ENCODE measurements at regions not wholly inside any gene's neighbourhood (a gene's known extent, or its start where the extent isn't known, plus 50 kb on each side); places are given as distances from the start of the nearest gene placed in this dataset.

DNA sequence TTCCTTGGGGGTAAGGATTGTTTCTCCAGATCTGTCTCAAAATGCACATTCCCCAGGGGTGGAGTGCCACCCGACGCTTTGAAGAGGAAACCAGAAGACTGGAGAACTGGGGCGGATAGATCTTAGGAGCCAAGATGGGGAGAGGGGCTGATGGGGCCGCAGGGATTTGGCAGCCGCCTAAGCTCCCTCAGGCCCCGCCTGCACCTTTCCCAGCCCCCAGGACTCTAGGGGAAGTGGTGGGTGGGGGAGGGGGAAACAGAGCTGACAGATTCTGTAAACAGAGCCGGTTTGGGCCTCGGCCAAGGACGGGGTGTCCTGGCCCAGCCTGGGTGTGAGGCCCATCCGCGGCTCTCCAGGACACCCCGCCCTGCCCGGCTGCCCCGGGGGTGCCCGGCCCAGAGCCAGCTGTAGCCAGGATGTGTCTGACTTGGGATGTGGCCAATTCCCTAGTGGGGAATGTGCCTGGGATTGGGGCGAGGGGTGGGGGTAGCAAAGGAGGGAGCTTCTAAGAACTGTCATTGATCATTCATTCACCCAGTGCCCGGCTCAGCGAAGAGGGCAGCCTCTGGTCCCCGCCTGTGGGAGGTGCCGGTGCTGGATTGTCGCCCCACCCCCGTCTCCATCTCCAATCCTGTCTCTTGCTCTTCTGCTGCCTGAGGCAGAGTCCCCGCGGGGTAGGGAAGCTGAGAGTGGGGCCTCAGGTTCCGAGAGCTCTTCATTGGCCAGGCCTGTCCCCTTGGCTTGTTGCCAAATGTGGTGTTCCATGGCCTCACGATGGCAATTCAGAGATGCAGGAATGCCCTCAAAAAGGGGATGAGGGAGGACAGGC is 54.8 kb upstream of the CDKN2AIPNL start (continued):
- TF ChIP-seq SPI1 (IDR thresholded peaks at IDR 0.05; ENCODE audit: borderline replicate concordance, low read depth, low read length) (peak; percentile 86), BCOR (IDR thresholded peaks at IDR 0.05) (no peak), HDAC8 (tag; IDR thresholded peaks at IDR 0.05) (no peak), PPARD (CRISPR knock-in tag; IDR thresholded peaks at IDR 0.05) (no peak), TRIM28 (IDR thresholded peaks at IDR 0.05) (no peak), ETS2 (tag; IDR thresholded peaks at IDR 0.05; ENCODE audit: borderline replicate concordance, poor library complexity, severe bottlenecking) (no peak), NR2C1 (IDR thresholded peaks at IDR 0.05) (no peak), NR2C1 (tag; IDR thresholded peaks at IDR 0.05) (no peak), CAMTA2 (CRISPR knock-in tag; conservative IDR thresholded peaks at IDR 0.05) (0 out of 2 replicates have a peak, but pooled peaks have one; percentile 31), SIN3B (IDR thresholded peaks at IDR 0.05; ENCODE audit: low read depth) (no peak), CBFA2T2 (conservative IDR thresholded peaks at IDR 0.05) (no peak), TEAD1 (CRISPR knock-in tag; IDR thresholded peaks at IDR 0.05) (peak in 1 of 2 experiments; percentile 69; a peak in 1 of 4 replicates), ZNF764 (CRISPR knock-in tag; IDR thresholded peaks at IDR 0.05; ENCODE audit: low read depth) (no peak), SMARCA5 (IDR thresholded peaks at IDR 0.05) (no peak), GATA2 (CRISPR knock-in tag; IDR thresholded peaks at IDR 0.05) (no peak), ZNF121 (CRISPR knock-in tag; conservative IDR thresholded peaks at IDR 0.05) (no peak), SETDB1 (IDR thresholded peaks at IDR 0.05; ENCODE audit: low read length) (no peak), SMARCC2 (IDR thresholded peaks at IDR 0.05; ENCODE audit: low read depth) (no peak)
- TF ChIP-seq, protein P1, sequence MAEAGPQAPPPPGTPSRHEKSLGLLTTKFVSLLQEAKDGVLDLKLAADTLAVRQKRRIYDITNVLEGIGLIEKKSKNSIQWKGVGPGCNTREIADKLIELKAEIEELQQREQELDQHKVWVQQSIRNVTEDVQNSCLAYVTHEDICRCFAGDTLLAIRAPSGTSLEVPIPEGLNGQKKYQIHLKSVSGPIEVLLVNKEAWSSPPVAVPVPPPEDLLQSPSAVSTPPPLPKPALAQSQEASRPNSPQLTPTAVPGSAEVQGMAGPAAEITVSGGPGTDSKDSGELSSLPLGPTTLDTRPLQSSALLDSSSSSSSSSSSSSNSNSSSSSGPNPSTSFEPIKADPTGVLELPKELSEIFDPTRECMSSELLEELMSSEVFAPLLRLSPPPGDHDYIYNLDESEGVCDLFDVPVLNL (CRISPR knock-in tag; IDR thresholded peaks at IDR 0.05; ENCODE audit: low read depth), result no peak
- TF ChIP-seq, protein P2, sequence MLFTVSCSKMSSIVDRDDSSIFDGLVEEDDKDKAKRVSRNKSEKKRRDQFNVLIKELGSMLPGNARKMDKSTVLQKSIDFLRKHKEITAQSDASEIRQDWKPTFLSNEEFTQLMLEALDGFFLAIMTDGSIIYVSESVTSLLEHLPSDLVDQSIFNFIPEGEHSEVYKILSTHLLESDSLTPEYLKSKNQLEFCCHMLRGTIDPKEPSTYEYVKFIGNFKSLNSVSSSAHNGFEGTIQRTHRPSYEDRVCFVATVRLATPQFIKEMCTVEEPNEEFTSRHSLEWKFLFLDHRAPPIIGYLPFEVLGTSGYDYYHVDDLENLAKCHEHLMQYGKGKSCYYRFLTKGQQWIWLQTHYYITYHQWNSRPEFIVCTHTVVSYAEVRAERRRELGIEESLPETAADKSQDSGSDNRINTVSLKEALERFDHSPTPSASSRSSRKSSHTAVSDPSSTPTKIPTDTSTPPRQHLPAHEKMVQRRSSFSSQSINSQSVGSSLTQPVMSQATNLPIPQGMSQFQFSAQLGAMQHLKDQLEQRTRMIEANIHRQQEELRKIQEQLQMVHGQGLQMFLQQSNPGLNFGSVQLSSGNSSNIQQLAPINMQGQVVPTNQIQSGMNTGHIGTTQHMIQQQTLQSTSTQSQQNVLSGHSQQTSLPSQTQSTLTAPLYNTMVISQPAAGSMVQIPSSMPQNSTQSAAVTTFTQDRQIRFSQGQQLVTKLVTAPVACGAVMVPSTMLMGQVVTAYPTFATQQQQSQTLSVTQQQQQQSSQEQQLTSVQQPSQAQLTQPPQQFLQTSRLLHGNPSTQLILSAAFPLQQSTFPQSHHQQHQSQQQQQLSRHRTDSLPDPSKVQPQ (CRISPR knock-in tag; IDR thresholded peaks at IDR 0.05; ENCODE audit: borderline replicate concordance), result no peak
- TF ChIP-seq, protein P3, sequence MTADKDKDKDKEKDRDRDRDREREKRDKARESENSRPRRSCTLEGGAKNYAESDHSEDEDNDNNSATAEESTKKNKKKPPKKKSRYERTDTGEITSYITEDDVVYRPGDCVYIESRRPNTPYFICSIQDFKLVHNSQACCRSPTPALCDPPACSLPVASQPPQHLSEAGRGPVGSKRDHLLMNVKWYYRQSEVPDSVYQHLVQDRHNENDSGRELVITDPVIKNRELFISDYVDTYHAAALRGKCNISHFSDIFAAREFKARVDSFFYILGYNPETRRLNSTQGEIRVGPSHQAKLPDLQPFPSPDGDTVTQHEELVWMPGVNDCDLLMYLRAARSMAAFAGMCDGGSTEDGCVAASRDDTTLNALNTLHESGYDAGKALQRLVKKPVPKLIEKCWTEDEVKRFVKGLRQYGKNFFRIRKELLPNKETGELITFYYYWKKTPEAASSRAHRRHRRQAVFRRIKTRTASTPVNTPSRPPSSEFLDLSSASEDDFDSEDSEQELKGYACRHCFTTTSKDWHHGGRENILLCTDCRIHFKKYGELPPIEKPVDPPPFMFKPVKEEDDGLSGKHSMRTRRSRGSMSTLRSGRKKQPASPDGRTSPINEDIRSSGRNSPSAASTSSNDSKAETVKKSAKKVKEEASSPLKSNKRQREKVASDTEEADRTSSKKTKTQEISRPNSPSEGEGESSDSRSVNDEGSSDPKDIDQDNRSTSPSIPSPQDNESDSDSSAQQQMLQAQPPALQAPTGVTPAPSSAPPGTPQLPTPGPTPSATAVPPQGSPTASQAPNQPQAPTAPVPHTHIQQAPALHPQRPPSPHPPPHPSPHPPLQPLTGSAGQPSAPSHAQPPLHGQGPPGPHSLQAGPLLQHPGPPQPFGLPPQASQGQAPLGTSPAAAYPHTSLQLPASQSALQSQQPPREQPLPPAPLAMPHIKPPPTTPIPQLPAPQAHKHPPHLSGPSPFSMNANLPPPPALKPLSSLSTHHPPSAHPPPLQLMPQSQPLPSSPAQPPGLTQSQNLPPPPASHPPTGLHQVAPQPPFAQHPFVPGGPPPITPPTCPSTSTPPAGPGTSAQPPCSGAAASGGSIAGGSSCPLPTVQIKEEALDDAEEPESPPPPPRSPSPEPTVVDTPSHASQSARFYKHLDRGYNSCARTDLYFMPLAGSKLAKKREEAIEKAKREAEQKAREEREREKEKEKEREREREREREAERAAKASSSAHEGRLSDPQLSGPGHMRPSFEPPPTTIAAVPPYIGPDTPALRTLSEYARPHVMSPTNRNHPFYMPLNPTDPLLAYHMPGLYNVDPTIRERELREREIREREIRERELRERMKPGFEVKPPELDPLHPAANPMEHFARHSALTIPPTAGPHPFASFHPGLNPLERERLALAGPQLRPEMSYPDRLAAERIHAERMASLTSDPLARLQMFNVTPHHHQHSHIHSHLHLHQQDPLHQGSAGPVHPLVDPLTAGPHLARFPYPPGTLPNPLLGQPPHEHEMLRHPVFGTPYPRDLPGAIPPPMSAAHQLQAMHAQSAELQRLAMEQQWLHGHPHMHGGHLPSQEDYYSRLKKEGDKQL (CRISPR knock-in tag; IDR thresholded peaks at IDR 0.05; ENCODE audit: borderline replicate concordance), result no peak

All from K562 (cell line).